Uterus (tissue), 3 donors: ENCODE measurements at regions not wholly inside any gene's neighbourhood (a gene's known extent, or its start where the extent isn't known, plus 50 kb on each side); places are given as distances from the start of the nearest gene placed in this dataset.

Experiments used
- DNase-seq, 2 donors: peaks; one replicate each; pipeline ENCODE4 v3.0.0-alpha.2; 2019 to 2020
- H3K27ac ChIP-seq, 2 donors: fragments of 200-600 bp; sonication (generic); 1 replicate in 1 of 2; 2 replicates in 1 of 2; pipeline ENCODE4 v1.5.1; 2016 to 2018
- H3K27me3 ChIP-seq, 2 donors: fragments of 200-600 bp; sonication (generic); one replicate each; pipeline ENCODE4 v1.5.1; 2018 to 2019; ENCODE audit warnings: control low read depth in 1 of 2
- H3K36me3 ChIP-seq, 2 donors: fragments of 200-600 bp; sonication (generic); one replicate each; pipeline ENCODE4 v1.5.1; 2019; ENCODE audit warnings: control low read depth in 1 of 2
- H3K4me1 ChIP-seq, 2 donors: fragments of 200-600 bp; sonication (generic); one replicate each; pipeline ENCODE4 v1.5.1; 2018 to 2019; ENCODE audit warnings: control low read depth in 1 of 2
- H3K4me3 ChIP-seq, 2 donors: fragments of 200-600 bp; sonication (generic); 1 replicate in 1 of 2; 2 replicates in 1 of 2; pipeline ENCODE4 v1.5.1; 2018 to 2019; ENCODE audit warnings: mild to moderate bottlenecking in 1 of 2
- H3K9me3 ChIP-seq, 2 donors: fragments of 200-600 bp; sonication (generic); one replicate each; pipeline ENCODE4 v1.5.1; 2019; ENCODE audit warnings: control low read depth in 1 of 2
- CTCF ChIP-seq, 4 experiments: fragments of 200-600 bp in 2 of 4; fragments of 450-650 bp in 2 of 4; sonication (generic) in 2 of 4; IDR thresholded peaks; one replicate each; pipeline ENCODE4 v1.5.1; 2016 to 2019; ENCODE audit warnings: antibody characterized with exemption in 4 of 4, mild to moderate bottlenecking in 2 of 4, moderate library complexity in 1 of 4
- POLR2A ChIP-seq, 2 donors: fragments of 450-650 bp; IDR thresholded peaks; one replicate each; pipeline ENCODE4 v1.6.1; 2016; ENCODE audit warnings: antibody characterized with exemption in 2 of 2, mild to moderate bottlenecking in 1 of 2, moderate library complexity in 1 of 2
- intact Hi-C: fragments of 100-400 bp; cut with DNase I; formaldehyde crosslinking; loops from one replicate; pipeline ENCODE4 v1.15.1; 2023; ENCODE audit warnings: low total_unique reads
- donor health status: DM: yes; HTN: yes; CAD: no.

- Histone ChIP-seq H3K27me3 (no peaks in the 10 kb centered on the region), H3K36me3 (no peaks in the 10 kb centered on the region), H3K4me1 (no peaks in the 10 kb centered on the region), H3K4me3 (no peak overlapping the region), H3K9me3 (no peaks in the 10 kb centered on the region), H3K27ac (no peak overlapping the region)
- TF ChIP-seq CTCF (IDR thresholded peaks at IDR 0.05) (no peak), POLR2A (IDR thresholded peaks at IDR 0.05) (no peak)
- intact Hi-C loops, result no loop called here
- no peak for DNase-seq
These were observed 1340.9 kb downstream of the TBC1D22A start for GRCh38 chr22:48103126-48103875.

- Histone ChIP-seq H3K36me3 (no peaks in the 10 kb centered on the region), H3K4me1 (no peaks in the 10 kb centered on the region), H3K9me3 (no peaks in the 10 kb centered on the region), H3K4me3 (no peak overlapping the region), H3K27ac (no peak overlapping the region), H3K27me3 (no peaks in the 10 kb centered on the region)
- intact Hi-C loops, result no loop called here
- DNase-seq, result no peak
- TF ChIP-seq CTCF (IDR thresholded peaks at IDR 0.05), result no peak
- TF ChIP-seq POLR2A (IDR thresholded peaks at IDR 0.05), result no peak
These were observed 1340.1 kb downstream of the TBC1D22A start for GRCh38 chr22:48102581-48102980.

- H3K36me3 ChIP-seq, result no peaks in the 10 kb centered on the region
- TF ChIP-seq POLR2A (IDR thresholded peaks at IDR 0.05) (no peak), CTCF (IDR thresholded peaks at IDR 0.05) (no peak)
- intact Hi-C loops, result no loop called here
- no peak overlapping the region for H3K4me3 ChIP-seq
- H3K9me3 ChIP-seq, result no peaks in the 10 kb centered on the region
- no peak for DNase-seq
- H3K4me1 ChIP-seq, result no peaks in the 10 kb centered on the region
- no peak overlapping the region for H3K27ac ChIP-seq
- H3K27me3 ChIP-seq, result no peaks in the 10 kb centered on the region
These were observed 1339.3 kb downstream of the TBC1D22A start for GRCh38 chr22:48101704-48102103.

- intact Hi-C loops, result no loop called here
- no peak overlapping the region for H3K4me3 ChIP-seq
- H3K36me3 ChIP-seq, result no peaks in the 10 kb centered on the region
- no peaks in the 10 kb centered on the region for H3K4me1 ChIP-seq
- no peak for TF ChIP-seq POLR2A (IDR thresholded peaks at IDR 0.05)
- TF ChIP-seq CTCF (IDR thresholded peaks at IDR 0.05), result no peak
- H3K27ac ChIP-seq, result no peak overlapping the region
- no peaks in the 10 kb centered on the region for H3K9me3 ChIP-seq
- H3K27me3 ChIP-seq, result no peaks in the 10 kb centered on the region
- DNase-seq, result no peak
These were observed 1338.4 kb downstream of the TBC1D22A start for GRCh38 chr22:48100685-48101417.

GRCh38 chr22:48099671-48100070 lies 1337.2 kb downstream of the TBC1D22A start:
- peak in 1 of 2 donors; percentile 5 for DNase-seq
- Histone ChIP-seq H3K9me3 (no peaks in the 10 kb centered on the region), H3K36me3 (no peaks in the 10 kb centered on the region), H3K4me3 (no peak overlapping the region), H3K27ac (no peak overlapping the region), H3K4me1 (no peaks in the 10 kb centered on the region), H3K27me3 (no peaks in the 10 kb centered on the region)
- TF ChIP-seq CTCF (IDR thresholded peaks at IDR 0.05) (no peak), POLR2A (IDR thresholded peaks at IDR 0.05) (no peak)
- intact Hi-C loops, result no loop called here
